ENCODE measurements at regions not wholly inside any gene's neighbourhood (a gene's known extent, or its start where the extent isn't known, plus 50 kb on each side); places are given as distances from the start of the nearest gene placed in this dataset.

- Histone ChIP-seq H3K27me3 (ENCODE audit: control insufficient read depth, insufficient read depth, low read length) (no peaks in the 10 kb centered on the region), H3K9ac (ENCODE audit: low read length) (no peak overlapping the region), H3K36me3 (ENCODE audit: control insufficient read depth, insufficient read depth, low read length) (no peaks in the 10 kb centered on the region), H3K9me3 (ENCODE audit: control insufficient read depth, low read length) (no peaks in the 10 kb centered on the region), H3K4me3 (ENCODE audit: low read length) (no peak overlapping the region), H3K4me1 (ENCODE audit: control insufficient read depth, insufficient read depth, low read length) (no peaks in the 10 kb centered on the region)
These were observed 282.0 kb downstream of the BLID start for GRCh38 chr11:121833970-121834369.

GRCh38 chr11:121829159-121829643 lies 286.8 kb downstream of the BLID start:
- Histone ChIP-seq H3K36me3 (ENCODE audit: control insufficient read depth, insufficient read depth, low read length) (no peaks in the 10 kb centered on the region), H3K4me1 (ENCODE audit: control insufficient read depth, insufficient read depth, low read length) (no peaks in the 10 kb centered on the region), H3K9ac (ENCODE audit: low read length) (no peak overlapping the region), H3K27me3 (ENCODE audit: control insufficient read depth, insufficient read depth, low read length) (no peaks in the 10 kb centered on the region), H3K9me3 (ENCODE audit: control insufficient read depth, low read length) (no peaks in the 10 kb centered on the region), H3K4me3 (ENCODE audit: low read length) (no peak overlapping the region)

DNA sequence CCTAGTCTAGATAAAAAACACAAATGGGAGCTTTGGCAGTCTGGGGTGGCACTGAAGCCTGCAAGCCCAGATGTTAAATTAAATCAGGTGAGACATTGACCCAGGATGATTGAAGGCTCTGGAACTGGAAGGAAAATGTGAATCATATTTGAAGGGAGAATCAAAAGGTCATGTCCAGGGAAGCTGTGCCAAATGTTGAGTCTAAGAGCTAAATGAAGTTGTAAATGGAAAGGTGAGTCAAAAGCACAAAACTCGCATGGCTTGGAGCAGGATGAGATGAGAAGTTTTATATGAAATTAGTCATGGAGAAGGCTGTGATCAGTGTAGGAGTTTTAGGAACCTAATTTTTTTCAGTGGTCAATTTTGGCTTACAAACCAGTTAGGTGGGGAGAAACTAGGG lies 301.1 kb downstream of the BLID start:
- H3K36me3 ChIP-seq (ENCODE audit: control insufficient read depth, insufficient read depth, low read length) = no peaks in the 10 kb centered on the region
- no peaks in the 10 kb centered on the region for H3K4me1 ChIP-seq (ENCODE audit: control insufficient read depth, insufficient read depth, low read length)
- H3K27me3 ChIP-seq (ENCODE audit: control insufficient read depth, insufficient read depth, low read length) = no peaks in the 10 kb centered on the region
- no peak overlapping the region for H3K9ac ChIP-seq (ENCODE audit: low read length)
- no peak overlapping the region for H3K4me3 ChIP-seq (ENCODE audit: low read length)
- no peaks in the 10 kb centered on the region for H3K9me3 ChIP-seq (ENCODE audit: control insufficient read depth, low read length)

DNA sequence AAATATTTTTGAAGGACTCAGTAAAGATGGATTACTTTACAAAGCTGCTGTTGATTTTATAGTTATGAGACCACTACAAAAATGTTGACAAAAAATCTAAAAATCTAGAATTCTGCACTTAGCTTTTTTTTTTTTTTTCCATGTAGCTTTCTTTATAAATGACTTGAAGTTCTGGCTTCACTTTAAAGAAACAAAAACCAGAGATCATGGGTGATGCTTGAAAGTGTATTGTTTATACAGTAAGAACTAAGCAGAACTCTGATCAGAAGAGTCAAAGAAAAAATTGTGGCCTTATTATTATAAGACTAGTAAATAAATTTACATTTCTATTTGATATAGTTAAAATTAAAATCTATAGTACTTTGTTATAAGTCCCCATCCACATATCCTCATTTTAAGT lies 301.7 kb downstream of the BLID start:
- H3K36me3 ChIP-seq (ENCODE audit: control insufficient read depth, insufficient read depth, low read length) = no peaks in the 10 kb centered on the region
- H3K4me3 ChIP-seq (ENCODE audit: low read length) = no peak overlapping the region
- H3K9ac ChIP-seq (ENCODE audit: low read length) = no peak overlapping the region
- no peaks in the 10 kb centered on the region for H3K27me3 ChIP-seq (ENCODE audit: control insufficient read depth, insufficient read depth, low read length)
- H3K9me3 ChIP-seq (ENCODE audit: control insufficient read depth, low read length) = no peaks in the 10 kb centered on the region
- H3K4me1 ChIP-seq (ENCODE audit: control insufficient read depth, insufficient read depth, low read length) = no peaks in the 10 kb centered on the region

GRCh38 chr11:121810291-121810690 lies 305.7 kb downstream of the BLID start:
- Histone ChIP-seq H3K9me3 (ENCODE audit: control insufficient read depth, low read length) (no peaks in the 10 kb centered on the region), H3K36me3 (ENCODE audit: control insufficient read depth, insufficient read depth, low read length) (no peaks in the 10 kb centered on the region), H3K9ac (ENCODE audit: low read length) (no peak overlapping the region)

GRCh38 chr11:121808096-121808495 lies 307.9 kb downstream of the BLID start:
- Histone ChIP-seq H3K27me3 (ENCODE audit: control insufficient read depth, insufficient read depth, low read length) (no peaks in the 10 kb centered on the region), H3K9ac (ENCODE audit: low read length) (no peak overlapping the region), H3K4me3 (ENCODE audit: low read length) (no peak overlapping the region), H3K4me1 (ENCODE audit: control insufficient read depth, insufficient read depth, low read length) (no peaks in the 10 kb centered on the region), H3K9me3 (ENCODE audit: control insufficient read depth, low read length) (no peaks in the 10 kb centered on the region), H3K36me3 (ENCODE audit: control insufficient read depth, insufficient read depth, low read length) (no peaks in the 10 kb centered on the region)

More at GRCh38 chr11:121810291-121810690, 305.7 kb downstream of the BLID start:
- H3K4me3 ChIP-seq (ENCODE audit: low read length) = no peak overlapping the region
- no peaks in the 10 kb centered on the region for H3K4me1 ChIP-seq (ENCODE audit: control insufficient read depth, insufficient read depth, low read length)
- H3K27me3 ChIP-seq (ENCODE audit: control insufficient read depth, insufficient read depth, low read length) = no peaks in the 10 kb centered on the region

DNA sequence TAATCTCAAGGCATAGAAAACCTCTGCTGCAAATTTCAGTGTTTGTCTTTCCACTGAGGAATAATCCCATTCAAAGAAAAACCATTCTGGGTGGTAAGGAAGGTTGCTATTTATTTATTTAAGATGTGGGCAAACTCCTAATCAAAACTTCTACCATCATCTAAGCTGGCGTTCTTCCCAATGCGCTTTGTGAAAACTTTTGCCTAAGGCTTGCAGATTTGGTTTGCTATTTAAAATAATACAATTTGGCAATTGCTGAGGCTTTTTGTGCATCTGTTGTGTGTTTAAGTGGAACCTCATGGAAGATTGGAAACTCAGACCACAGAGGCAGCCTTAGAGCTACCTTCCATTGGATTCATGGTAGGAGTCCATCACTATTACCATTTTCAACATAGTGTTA lies 309.0 kb downstream of the BLID start:
- H3K36me3 ChIP-seq (ENCODE audit: control insufficient read depth, insufficient read depth, low read length) = no peaks in the 10 kb centered on the region
- H3K4me1 ChIP-seq (ENCODE audit: control insufficient read depth, insufficient read depth, low read length) = no peaks in the 10 kb centered on the region
- no peak overlapping the region for H3K4me3 ChIP-seq (ENCODE audit: low read length)
- H3K9ac ChIP-seq (ENCODE audit: low read length) = no peak overlapping the region
- H3K27me3 ChIP-seq (ENCODE audit: control insufficient read depth, insufficient read depth, low read length) = no peaks in the 10 kb centered on the region
- H3K9me3 ChIP-seq (ENCODE audit: control insufficient read depth, low read length) = no peaks in the 10 kb centered on the region

DNA sequence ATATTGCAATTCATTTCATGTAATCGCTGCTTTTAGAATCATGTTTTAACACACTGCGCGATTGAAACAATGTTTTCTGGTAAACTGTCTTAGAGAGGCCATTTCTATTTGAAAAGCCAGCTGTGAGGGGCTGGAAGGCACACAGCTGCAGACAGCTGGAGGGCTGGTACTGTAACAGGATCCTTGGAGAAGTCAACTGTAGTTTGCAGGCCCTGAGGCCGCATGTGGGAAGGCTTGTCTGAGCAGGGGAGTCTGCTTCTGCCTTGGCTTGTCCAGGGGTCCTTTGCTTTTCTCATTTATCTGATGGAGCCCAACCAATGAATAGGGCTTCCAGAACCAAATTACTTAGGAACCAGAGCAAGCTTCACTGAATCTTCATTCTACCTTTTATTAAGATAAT lies 313.5 kb downstream of the BLID start:
- no peaks in the 10 kb centered on the region for H3K9me3 ChIP-seq (ENCODE audit: control insufficient read depth, low read length)
- H3K9ac ChIP-seq (ENCODE audit: low read length) = no peak overlapping the region
- no peak overlapping the region for H3K4me3 ChIP-seq (ENCODE audit: low read length)
- H3K36me3 ChIP-seq (ENCODE audit: control insufficient read depth, insufficient read depth, low read length) = no peaks in the 10 kb centered on the region
- H3K27me3 ChIP-seq (ENCODE audit: control insufficient read depth, insufficient read depth, low read length) = no peaks in the 10 kb centered on the region
- H3K4me1 ChIP-seq (ENCODE audit: control insufficient read depth, insufficient read depth, low read length) = no peaks in the 10 kb centered on the region

DNA sequence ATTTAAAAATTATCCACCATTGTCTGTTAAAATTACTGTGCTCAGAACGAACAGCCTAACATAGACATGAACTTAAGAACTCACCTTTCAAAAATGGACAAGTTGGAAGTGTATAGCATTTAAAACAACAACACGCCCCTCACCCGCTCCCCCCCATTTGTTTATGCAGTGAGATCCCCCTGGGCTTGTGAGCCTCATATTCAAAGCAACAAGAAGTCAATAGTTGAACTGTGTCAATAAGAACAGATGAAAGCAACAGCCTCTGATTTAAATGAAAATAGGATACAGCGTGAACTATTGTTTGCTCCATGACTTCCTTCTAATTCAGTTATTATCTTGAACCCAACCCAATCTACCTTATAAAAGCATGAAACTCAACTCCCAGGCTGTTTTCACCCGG lies 314.2 kb downstream of the BLID start:
- H3K27me3 ChIP-seq (ENCODE audit: control insufficient read depth, insufficient read depth, low read length) = no peaks in the 10 kb centered on the region

DNA sequence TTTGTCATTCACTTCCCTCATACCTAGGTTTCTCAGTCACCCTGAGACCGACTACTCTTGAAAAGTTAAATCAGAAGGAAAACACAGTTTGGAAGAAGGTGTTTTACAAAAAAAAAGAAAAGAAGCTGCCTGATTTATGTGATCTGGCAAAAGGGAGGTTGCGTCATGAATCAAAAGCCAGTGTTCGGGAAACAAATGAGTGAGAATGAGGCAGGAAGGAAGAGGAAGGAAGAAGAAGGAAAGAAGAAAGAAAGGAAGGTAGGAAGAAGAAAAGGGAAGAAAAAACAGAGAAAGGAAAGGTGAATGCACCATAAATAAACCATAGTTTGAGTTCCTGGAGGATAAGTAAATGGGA lies 314.6 kb downstream of the BLID start:
- no peaks in the 10 kb centered on the region for H3K4me1 ChIP-seq (ENCODE audit: control insufficient read depth, insufficient read depth, low read length)
- no peak overlapping the region for H3K4me3 ChIP-seq (ENCODE audit: low read length)
- H3K9ac ChIP-seq (ENCODE audit: low read length) = no peak overlapping the region
- no peaks in the 10 kb centered on the region for H3K36me3 ChIP-seq (ENCODE audit: control insufficient read depth, insufficient read depth, low read length)
- no peaks in the 10 kb centered on the region for H3K9me3 ChIP-seq (ENCODE audit: control insufficient read depth, low read length)
- no peaks in the 10 kb centered on the region for H3K27me3 ChIP-seq (ENCODE audit: control insufficient read depth, insufficient read depth, low read length)

More for the DNA sequence above, 314.2 kb downstream of the BLID start:
- H3K9me3 ChIP-seq (ENCODE audit: control insufficient read depth, low read length) = no peaks in the 10 kb centered on the region
- no peaks in the 10 kb centered on the region for H3K36me3 ChIP-seq (ENCODE audit: control insufficient read depth, insufficient read depth, low read length)
- no peaks in the 10 kb centered on the region for H3K4me1 ChIP-seq (ENCODE audit: control insufficient read depth, insufficient read depth, low read length)
- no peak overlapping the region for H3K4me3 ChIP-seq (ENCODE audit: low read length)
- no peak overlapping the region for H3K9ac ChIP-seq (ENCODE audit: low read length)

GRCh38 chr11:121800731-121801393 lies 315.2 kb downstream of the BLID start:
- H3K4me1 ChIP-seq (ENCODE audit: control insufficient read depth, insufficient read depth, low read length) = no peaks in the 10 kb centered on the region
- H3K36me3 ChIP-seq (ENCODE audit: control insufficient read depth, insufficient read depth, low read length) = no peaks in the 10 kb centered on the region
- H3K9me3 ChIP-seq (ENCODE audit: control insufficient read depth, low read length) = no peaks in the 10 kb centered on the region
- H3K9ac ChIP-seq (ENCODE audit: low read length) = no peak overlapping the region
- H3K4me3 ChIP-seq (ENCODE audit: low read length) = no peak overlapping the region
- H3K27me3 ChIP-seq (ENCODE audit: control insufficient read depth, insufficient read depth, low read length) = no peaks in the 10 kb centered on the region

DNA sequence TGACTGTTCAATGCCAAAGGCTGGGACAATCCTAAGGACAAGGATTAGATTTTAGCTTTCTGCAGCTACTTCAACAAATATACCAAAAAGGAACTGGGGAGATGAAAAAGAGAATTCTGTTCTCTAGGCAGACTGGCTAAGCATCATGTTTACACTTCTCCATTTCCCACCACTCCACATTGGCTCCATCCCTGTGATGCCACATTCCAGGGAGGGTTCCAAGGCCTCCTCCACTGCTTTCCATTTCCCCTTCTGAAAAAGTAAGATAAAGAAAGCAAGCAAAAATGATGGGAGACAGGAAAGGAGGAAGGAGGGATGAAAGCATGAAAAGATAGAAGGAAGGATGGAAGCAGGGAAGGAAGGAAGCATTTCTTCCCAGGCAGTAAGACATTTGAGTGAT lies 315.8 kb downstream of the BLID start:
- H3K27me3 ChIP-seq (ENCODE audit: control insufficient read depth, insufficient read depth, low read length) = no peaks in the 10 kb centered on the region
- no peaks in the 10 kb centered on the region for H3K4me1 ChIP-seq (ENCODE audit: control insufficient read depth, insufficient read depth, low read length)
- H3K36me3 ChIP-seq (ENCODE audit: control insufficient read depth, insufficient read depth, low read length) = no peaks in the 10 kb centered on the region
- no peak overlapping the region for H3K4me3 ChIP-seq (ENCODE audit: low read length)
- no peak overlapping the region for H3K9ac ChIP-seq (ENCODE audit: low read length)
- H3K9me3 ChIP-seq (ENCODE audit: control insufficient read depth, low read length) = no peaks in the 10 kb centered on the region

DNA sequence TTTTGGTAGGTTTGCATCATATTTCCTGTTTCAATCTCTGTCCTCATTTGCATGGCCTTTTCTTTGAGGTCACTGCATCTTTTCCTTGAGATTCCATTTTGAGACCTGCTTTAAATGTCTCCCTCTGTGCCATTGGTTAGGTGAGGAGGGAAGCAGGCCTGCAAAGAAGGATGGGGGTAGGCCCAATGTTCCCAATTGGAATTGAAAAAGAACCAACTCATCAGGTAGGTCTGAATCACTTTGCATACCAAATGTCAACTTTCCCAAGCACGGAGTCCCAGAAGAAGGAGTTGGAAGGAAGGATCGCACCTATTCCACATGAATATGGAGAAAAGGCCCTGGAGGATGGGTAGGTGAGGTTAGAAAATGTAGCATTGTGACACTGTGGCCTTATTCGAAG lies 318.5 kb downstream of the BLID start:
- H3K27me3 ChIP-seq (ENCODE audit: control insufficient read depth, insufficient read depth, low read length) = no peaks in the 10 kb centered on the region
- H3K4me1 ChIP-seq (ENCODE audit: control insufficient read depth, insufficient read depth, low read length) = no peaks in the 10 kb centered on the region
- H3K9ac ChIP-seq (ENCODE audit: low read length) = no peak overlapping the region
- H3K9me3 ChIP-seq (ENCODE audit: control insufficient read depth, low read length) = no peaks in the 10 kb centered on the region
- no peaks in the 10 kb centered on the region for H3K36me3 ChIP-seq (ENCODE audit: control insufficient read depth, insufficient read depth, low read length)
- H3K4me3 ChIP-seq (ENCODE audit: low read length) = no peak overlapping the region

Data from mucosa of stomach (tissue), 1 donor.